ENCODE measurements at regions not wholly inside any gene's neighbourhood (a gene's known extent, or its start where the extent isn't known, plus 50 kb on each side); places are given as distances from the start of the nearest gene placed in this dataset.

- Histone ChIP-seq H3K4me1 (peaks cover 0 to under 1% (median 0%) of the 10 kb centered on the region in 4 donors), H3K9me3 (no peaks in the 10 kb centered on the region), H3K36me3 (no peaks in the 10 kb centered on the region), H3K27me3 (no peaks in the 10 kb centered on the region), H3K27ac (no peak overlapping the region), H3K4me3 (no peak overlapping the region)
- WGBS (ENCODE audit: insufficient coverage, low coverage, low lambda C conversion rate, missing lambda C conversion rate), result 84% methylated on average over 4 of the region's 4 CpGs
- no peak for TF ChIP-seq CTCF (IDR thresholded peaks at IDR 0.05)
- ATAC-seq, result no peak
- intact Hi-C loops (cut with DNase I), result no loop called here
- no peak for DNase-seq
Observed at GRCh38 chr9:107632661-107633060, 143.1 kb upstream of the KLF4 start.

GRCh38 chr9:107632216-107632615, 142.6 kb upstream of the KLF4 start:
- H3K9me3 ChIP-seq, result no peaks in the 10 kb centered on the region
- 88% methylated on average over 8 of the region's 9 CpGs for WGBS (ENCODE audit: insufficient coverage, low coverage, low lambda C conversion rate, missing lambda C conversion rate)
- no peaks in the 10 kb centered on the region for H3K27me3 ChIP-seq
- no peak for TF ChIP-seq POLR2A (IDR thresholded peaks at IDR 0.05)
- TF ChIP-seq CTCF (IDR thresholded peaks at IDR 0.05), result no peak
- DNase-seq, result no peak
- no peaks in the 10 kb centered on the region for H3K4me1 ChIP-seq
- ATAC-seq, result no peak
- no peak overlapping the region for H3K4me3 ChIP-seq
- H3K27ac ChIP-seq, result no peak overlapping the region
- no peaks in the 10 kb centered on the region for H3K36me3 ChIP-seq
- intact Hi-C loops (cut with DNase I), result no loop called here

GRCh38 chr9:107631788-107632187, 142.2 kb upstream of the KLF4 start:
- intact Hi-C loops (cut with DNase I), result no loop called here
- no peaks in the 10 kb centered on the region for H3K27me3 ChIP-seq
- no peak overlapping the region for H3K4me3 ChIP-seq
- DNase-seq (no peak), ATAC-seq (no peak)
- no peak overlapping the region for H3K27ac ChIP-seq
- WGBS (ENCODE audit: insufficient coverage, low coverage, low lambda C conversion rate, missing lambda C conversion rate), result 92% methylated on average over 2 of the region's 5 CpGs
- no peaks in the 10 kb centered on the region for H3K4me1 ChIP-seq
- H3K9me3 ChIP-seq, result no peaks in the 10 kb centered on the region
- TF ChIP-seq CTCF (IDR thresholded peaks at IDR 0.05), result no peak
- TF ChIP-seq POLR2A (IDR thresholded peaks at IDR 0.05), result no peak
- no peaks in the 10 kb centered on the region for H3K36me3 ChIP-seq

- H3K27me3 ChIP-seq, result no peaks in the 10 kb centered on the region
- no peak for TF ChIP-seq CTCF (IDR thresholded peaks at IDR 0.05)
- no peak for TF ChIP-seq POLR2A (IDR thresholded peaks at IDR 0.05)
- no peaks in the 10 kb centered on the region for H3K36me3 ChIP-seq
- no peak overlapping the region for H3K27ac ChIP-seq
- H3K4me3 ChIP-seq, result no peak overlapping the region
- no peak for DNase-seq
- WGBS (ENCODE audit: insufficient coverage, low coverage, low lambda C conversion rate, missing lambda C conversion rate), result 85% methylated on average over 2 of the region's 6 CpGs
- intact Hi-C loops (cut with DNase I), result no loop called here
- H3K9me3 ChIP-seq, result no peaks in the 10 kb centered on the region
- no peaks in the 10 kb centered on the region for H3K4me1 ChIP-seq
- no peak for ATAC-seq
Observed at GRCh38 chr9:107630156-107630555, 140.6 kb upstream of the KLF4 start.

- H3K27ac ChIP-seq, result no peak overlapping the region
- H3K9me3 ChIP-seq, result no peaks in the 10 kb centered on the region
- intact Hi-C loops (cut with DNase I), result no loop called here
- no peaks in the 10 kb centered on the region for H3K36me3 ChIP-seq
- TF ChIP-seq CTCF (IDR thresholded peaks at IDR 0.05), result no peak
- TF ChIP-seq POLR2A (IDR thresholded peaks at IDR 0.05), result no peak
- H3K4me1 ChIP-seq, result no peaks in the 10 kb centered on the region
- no peaks in the 10 kb centered on the region for H3K27me3 ChIP-seq
- WGBS (ENCODE audit: insufficient coverage, low coverage, low lambda C conversion rate, missing lambda C conversion rate), result 83% methylated on average over 5 of the region's 11 CpGs
- ATAC-seq, result no peak
- DNase-seq, result no peak
- H3K4me3 ChIP-seq, result no peak overlapping the region
Observed at GRCh38 chr9:107628444-107628843, 138.9 kb upstream of the KLF4 start.

Measured in right lobe of liver (tissue), 6 donors.